ENCODE measurements at regions not wholly inside any gene's neighbourhood (a gene's known extent, or its start where the extent isn't known, plus 50 kb on each side); places are given as distances from the start of the nearest gene placed in this dataset.

DNA sequence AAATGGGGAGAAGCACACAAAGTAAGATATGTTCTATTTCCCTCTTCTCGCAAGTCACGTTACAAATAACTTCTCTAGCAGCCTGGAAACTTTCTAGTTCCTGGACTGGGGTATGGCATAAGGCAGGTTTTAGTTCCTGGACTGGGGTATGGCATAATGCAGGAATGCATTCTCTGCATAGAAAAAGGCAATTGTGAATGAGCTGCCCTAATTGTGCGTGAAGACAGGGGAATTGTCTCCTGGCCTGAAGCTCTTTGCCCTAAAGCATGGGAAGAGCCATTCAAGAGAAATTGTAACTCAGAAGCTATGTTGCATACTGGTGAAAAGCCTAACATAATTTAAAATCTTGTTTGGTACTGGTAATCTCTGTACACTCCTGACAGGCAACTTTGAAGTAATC is 54.3 kb upstream of the CBLB start:
- no peak for DNase-seq (ENCODE audit: low read depth in 2 of 2)

DNA sequence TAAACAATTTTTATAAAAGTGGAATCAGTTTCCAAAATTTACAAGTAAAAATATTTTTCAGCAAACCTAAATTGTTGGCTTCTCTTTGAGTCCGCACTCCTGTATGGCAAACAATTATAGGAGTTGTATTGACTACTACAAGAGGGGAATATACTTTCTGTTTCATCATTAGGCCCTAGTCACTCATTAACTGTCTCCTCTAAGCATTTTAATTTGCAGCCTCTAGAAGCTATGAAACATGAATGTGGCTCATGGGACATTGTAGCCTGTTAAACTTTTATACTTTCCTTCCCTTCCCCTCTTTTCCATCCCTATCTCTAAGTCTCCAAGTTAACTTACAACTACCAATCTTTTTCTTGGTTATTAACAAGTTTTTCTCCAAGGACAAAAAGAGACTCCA is 58.9 kb upstream of the CBLB start:
- no peak for DNase-seq (ENCODE audit: low read depth in 2 of 2)

GRCh38 chr3:105930733-105931132 is 61.9 kb upstream of the CBLB start:
- DNase-seq (ENCODE audit: low read depth in 2 of 2): no peak

- no peak for DNase-seq (ENCODE audit: low read depth in 2 of 2)
Measured at GRCh38 chr3:105931500-105931899, 62.7 kb upstream of the CBLB start.

DNA sequence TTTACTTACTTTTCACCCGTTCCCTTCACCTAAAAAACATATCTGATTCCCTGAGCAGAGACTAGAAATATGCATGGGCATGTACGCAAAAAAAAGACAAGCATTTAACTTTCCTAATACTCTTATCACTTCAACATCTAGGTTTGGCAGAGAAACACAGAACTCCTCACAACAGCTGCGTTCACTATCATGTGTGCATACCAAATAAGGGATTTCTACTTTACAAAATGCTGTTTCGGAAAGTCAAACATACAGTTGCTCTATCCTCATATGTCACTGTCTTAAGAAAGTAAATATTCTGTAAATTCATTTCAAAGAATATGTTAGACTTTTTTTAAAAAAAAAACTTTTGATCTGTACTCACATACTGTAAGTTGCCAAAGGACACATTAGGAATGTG is 65.1 kb upstream of the CBLB start:
- no peak for DNase-seq (ENCODE audit: low read depth in 2 of 2)

DNA sequence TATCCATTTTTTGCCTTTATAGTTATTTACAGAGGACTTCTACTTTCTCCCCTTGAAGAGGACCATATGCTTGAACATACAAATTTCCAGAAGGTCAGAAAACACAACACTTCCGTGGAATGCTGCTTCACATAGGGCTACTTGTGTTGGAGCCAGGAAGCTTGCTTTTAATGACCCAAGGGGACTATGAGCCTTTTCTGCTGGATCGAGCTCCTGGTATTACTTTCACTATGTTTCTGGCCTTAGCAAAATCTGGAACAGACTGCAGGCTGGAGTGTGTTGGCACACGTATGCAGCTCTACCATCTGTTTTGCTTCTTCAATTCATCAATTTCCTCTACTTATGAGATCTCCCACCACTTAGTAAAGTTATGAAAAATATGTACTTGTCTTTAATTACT is 69.3 kb upstream of the CBLB start:
- DNase-seq (ENCODE audit: low read depth in 2 of 2): peak in 1 of 2 experiments; percentile 48

GRCh38 chr3:105938806-105939205 is 70.0 kb upstream of the CBLB start:
- DNase-seq (ENCODE audit: low read depth in 2 of 2): no peak

- DNase-seq (ENCODE audit: low read depth in 2 of 2): no peak
Measured at GRCh38 chr3:105944276-105944675, 75.5 kb upstream of the CBLB start.

- no peak for DNase-seq (ENCODE audit: low read depth in 2 of 2)
Measured at GRCh38 chr3:105944721-105945120, 75.9 kb upstream of the CBLB start.

- DNase-seq (ENCODE audit: low read depth in 2 of 2): no peak
Measured at GRCh38 chr3:105948101-105948500, 79.3 kb upstream of the CBLB start.

- no peak for DNase-seq (ENCODE audit: low read depth in 2 of 2)
Measured at GRCh38 chr3:105950881-105951600, 82.2 kb upstream of the CBLB start.

- DNase-seq (ENCODE audit: low read depth in 2 of 2): no peak
Measured at GRCh38 chr3:105953831-105954230, 85.0 kb upstream of the CBLB start.

DNA sequence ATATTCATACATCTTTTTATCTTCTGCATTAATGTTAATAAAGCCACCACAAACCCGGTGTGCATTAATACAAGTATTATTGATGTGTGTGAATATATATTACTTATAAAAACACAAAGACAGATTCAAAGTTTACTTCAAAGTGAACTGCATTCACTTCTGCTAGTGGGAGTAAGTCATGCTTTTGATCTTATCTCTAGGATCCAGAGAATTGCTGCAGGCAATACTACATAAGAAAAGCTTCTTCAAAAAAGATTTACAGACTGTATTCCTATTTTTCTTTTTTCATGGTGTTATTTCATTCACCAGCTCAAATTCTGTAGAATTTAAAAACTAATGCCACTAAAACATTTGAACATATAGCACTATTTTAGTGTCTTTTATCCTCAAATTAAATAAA is 87.5 kb upstream of the CBLB start:
- no peak for DNase-seq (ENCODE audit: low read depth in 2 of 2)

DNA sequence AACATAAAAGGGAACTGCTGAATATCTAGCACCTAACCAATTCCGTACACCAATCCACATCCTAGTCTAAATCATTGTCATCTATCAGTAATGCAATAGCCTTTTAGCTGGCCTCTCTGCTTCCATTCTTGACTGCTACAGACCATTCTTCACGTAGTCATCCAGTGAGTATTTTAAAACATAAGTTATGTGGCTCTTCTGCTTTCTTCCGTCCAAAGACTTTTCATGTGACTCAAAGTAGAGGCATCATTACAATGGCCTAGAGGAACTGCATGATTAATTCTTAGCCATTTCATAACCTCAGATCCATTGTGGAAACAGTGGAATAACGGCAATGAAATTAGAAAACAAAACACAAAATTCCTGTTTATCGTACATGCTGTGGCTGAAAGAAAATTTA is 88.9 kb upstream of the CBLB start:
- DNase-seq (ENCODE audit: low read depth in 2 of 2): no peak

- no peak for DNase-seq (ENCODE audit: low read depth in 2 of 2)
Measured at GRCh38 chr3:105958237-105959000, 89.6 kb upstream of the CBLB start.

DNA sequence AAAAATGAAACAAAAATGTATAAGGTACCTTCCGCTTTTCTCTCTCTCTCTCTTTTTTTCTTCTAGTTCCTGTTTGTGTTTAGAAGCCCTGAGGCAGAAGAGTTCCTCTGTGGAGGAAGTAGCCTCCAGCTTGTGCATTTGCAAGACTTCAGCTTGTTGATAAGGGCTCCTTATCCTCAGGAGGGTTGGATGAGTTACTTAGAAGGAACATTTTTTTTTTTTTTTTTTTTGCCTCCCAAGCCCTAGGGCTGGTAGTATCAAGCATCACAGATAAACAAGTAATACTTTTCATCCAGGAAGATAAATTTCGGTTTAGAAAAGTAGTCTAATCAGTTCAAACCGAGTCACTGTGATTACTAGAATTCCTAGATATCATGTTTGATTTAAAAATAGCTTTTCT is 91.0 kb upstream of the CBLB start:
- DNase-seq (ENCODE audit: low read depth in 2 of 2): no peak

GRCh38 chr3:105960381-105960780 is 91.6 kb upstream of the CBLB start:
- DNase-seq (ENCODE audit: low read depth in 2 of 2): no peak

- DNase-seq (ENCODE audit: low read depth in 2 of 2): no peak
Measured at GRCh38 chr3:105963161-105963560, 94.3 kb upstream of the CBLB start.

DNA sequence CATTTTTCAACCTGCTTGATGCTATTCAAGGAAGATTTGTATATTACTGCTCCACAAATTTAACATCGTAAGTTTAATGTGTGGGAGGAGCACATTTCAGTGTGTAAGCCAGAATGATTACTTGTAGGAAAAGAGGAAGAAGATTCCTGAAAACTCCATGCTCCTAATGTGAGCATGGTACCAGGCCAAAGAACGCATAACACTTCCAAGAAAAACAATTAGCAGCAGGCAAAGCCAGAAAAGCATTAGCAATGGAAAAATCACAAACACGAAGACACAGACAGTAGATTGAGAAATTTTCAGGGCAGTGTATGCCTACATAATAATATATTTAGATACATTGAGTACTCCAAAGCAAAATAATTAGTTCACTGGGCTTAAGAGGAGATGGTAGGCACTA is 96.6 kb upstream of the CBLB start:
- DNase-seq (ENCODE audit: low read depth in 2 of 2): no peak

DNA sequence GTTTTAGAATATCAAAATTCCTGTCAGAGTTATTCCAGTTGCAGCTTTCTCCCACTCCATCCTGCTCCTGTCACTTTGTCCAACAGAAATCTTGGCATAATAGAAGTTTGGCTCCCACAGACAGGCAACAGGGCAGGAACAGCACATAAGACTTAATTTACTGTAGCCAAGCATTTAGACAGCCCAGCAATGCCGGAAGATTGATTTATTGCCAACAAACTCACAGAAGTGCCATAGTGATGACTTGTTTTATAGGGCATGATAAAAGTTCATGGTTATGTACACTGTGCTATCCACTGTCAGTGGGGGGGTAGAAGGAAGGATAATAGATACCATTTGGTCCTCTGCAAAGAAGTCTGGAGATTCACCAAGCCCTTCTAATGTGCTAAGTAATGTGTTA is 98.3 kb upstream of the CBLB start:
- DNase-seq (ENCODE audit: low read depth in 2 of 2): no peak

- DNase-seq (ENCODE audit: low read depth in 2 of 2): peak; percentile 71 to 72
Measured at GRCh38 chr3:105970283-105970682, 101.5 kb upstream of the CBLB start.

DNA sequence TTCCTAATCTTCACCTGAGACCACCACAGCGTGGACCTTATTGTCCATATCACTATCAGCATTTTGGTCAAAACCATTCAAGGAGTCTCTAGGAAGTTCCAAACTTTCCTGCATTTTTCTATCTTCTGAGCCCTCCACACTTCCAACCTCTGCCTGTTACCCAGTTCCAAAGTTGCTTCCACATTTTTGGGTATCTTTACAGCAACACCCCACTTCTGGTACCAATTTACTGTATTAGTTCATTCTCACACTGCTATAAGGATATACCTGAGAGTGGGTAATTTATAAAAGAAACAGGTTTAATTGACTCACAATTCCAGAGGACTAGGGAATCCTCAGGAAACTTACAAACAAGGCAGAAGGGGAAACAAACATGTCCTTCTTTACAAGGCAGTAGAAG is 103.3 kb upstream of the CBLB start:
- DNase-seq (ENCODE audit: low read depth in 2 of 2): no peak

DNA sequence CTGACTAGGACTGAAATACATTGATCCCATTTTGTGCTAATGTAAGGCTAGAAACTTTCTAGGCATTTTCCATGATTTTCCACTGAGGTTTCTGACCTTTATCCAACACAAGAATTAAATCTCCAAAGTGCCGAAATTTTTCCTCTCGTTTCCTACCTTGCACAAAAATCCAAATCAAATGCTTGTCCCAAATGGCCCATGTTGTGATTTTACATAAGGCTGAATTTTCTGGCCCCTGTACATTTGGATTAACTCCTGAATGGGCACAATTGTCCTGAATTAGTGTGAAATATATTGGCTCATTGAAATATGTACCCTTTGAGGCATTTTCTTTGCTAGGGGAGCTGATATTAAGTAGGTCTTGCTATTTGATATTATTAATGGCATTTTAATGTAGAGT is 105.6 kb upstream of the CBLB start:
- no peak for DNase-seq (ENCODE audit: low read depth in 2 of 2)

- DNase-seq (ENCODE audit: low read depth in 2 of 2): no peak
Measured at GRCh38 chr3:105976196-105976595, 107.4 kb upstream of the CBLB start.

All from fibroblast of skin of left quadriceps (primary cell).